Neural cell (in vitro differentiated cells): ENCODE measurements at regions not wholly inside any gene's neighbourhood (a gene's known extent, or its start where the extent isn't known, plus 50 kb on each side); places are given as distances from the start of the nearest gene placed in this dataset.

ENCODE experiments used
- H2AFZ ChIP-seq: fragments of 200-600, 300-800 bp; sonication (generic), shearing (Covaris generic); 2 replicates; pipeline ENCODE4 v1.6.0; 2014; ENCODE audit warnings: low read depth, mild to moderate bottlenecking, antibody characterized with exemption, low read length, moderate library complexity
- H3F3A ChIP-seq: fragments of 200-600 bp; shearing (Covaris generic); 2 replicates; pipeline ENCODE4 v1.6.1; 2016; ENCODE audit warnings: mild to moderate bottlenecking, moderate library complexity, mixed read lengths, antibody characterized with exemption, low read length; ENCODE audit not compliant: insufficient read depth, poor library complexity, severe bottlenecking
- H3K27ac ChIP-seq: fragments of 200-600, 300-800 bp; sonication (generic), shearing (Covaris generic); 2 replicates; pipeline ENCODE4 v1.5.1; 2014; ENCODE audit warnings: mild to moderate bottlenecking, low read length, moderate library complexity
- H3K27me3 ChIP-seq: fragments of 300-800, 200-600 bp; sonication (generic), shearing (Covaris generic); 2 replicates; pipeline ENCODE4 v1.6.0; 2014; ENCODE audit warnings: mild to moderate bottlenecking, low read depth, low read length, moderate library complexity; ENCODE audit not compliant: insufficient read depth
- H3K36me3 ChIP-seq: fragments of 300-800, 200-600 bp; sonication (generic), shearing (Covaris generic); 2 replicates; pipeline ENCODE4 v1.5.1; 2014; ENCODE audit warnings: mild to moderate bottlenecking, antibody characterized with exemption, low read length, moderate library complexity; ENCODE audit not compliant: insufficient read depth
- H3K4me2 ChIP-seq: fragments of 300-800, 200-600 bp; sonication (generic), shearing (Covaris generic); 2 replicates; pipeline ENCODE4 v1.6.0; 2014; ENCODE audit warnings: mild to moderate bottlenecking, low read length
- H3K4me3 ChIP-seq: fragments of 300-800, 200-600 bp; sonication (generic), shearing (Covaris generic); 2 replicates; pipeline ENCODE4 v1.5.1; 2014; ENCODE audit warnings: mild to moderate bottlenecking, low read length, moderate library complexity
- H3K79me2 ChIP-seq: fragments of 200-600 bp; shearing (Covaris generic); replicated peaks from 2 replicates; pipeline ENCODE4 v1.6.0; 2014; ENCODE audit warnings: mild to moderate bottlenecking, low read length, moderate library complexity; ENCODE audit not compliant: insufficient read depth
- H3K9ac ChIP-seq: fragments of 300-800, 200-600 bp; sonication (generic), shearing (Covaris generic); 2 replicates; pipeline ENCODE4 v1.6.1; 2016; ENCODE audit warnings: mild to moderate bottlenecking, low read length, mixed read lengths
- H3K9me2 ChIP-seq: fragments of 200-600 bp; shearing (Covaris generic); 2 replicates; pipeline ENCODE4 v1.6.1; 2016; ENCODE audit warnings: mild to moderate bottlenecking, low read length, mixed read lengths; ENCODE audit not compliant: insufficient read depth
- H3K9me3 ChIP-seq: fragments of 200-600, 300-800 bp; sonication (generic), shearing (Covaris generic); 2 replicates; pipeline ENCODE4 v1.6.1; 2016; ENCODE audit warnings: mild to moderate bottlenecking, mixed run types, low read length, moderate library complexity, mixed read lengths
- H4K20me1 ChIP-seq: fragments of 200-600 bp; shearing (Covaris generic); 2 replicates; pipeline ENCODE4 v1.6.1; 2016; ENCODE audit warnings: mild to moderate bottlenecking, mixed run types; ENCODE audit not compliant: insufficient read depth
- EP300 ChIP-seq: fragments of 450-650 bp; conservative IDR thresholded peaks from 2 replicates; pipeline ENCODE4 v1.6.1; 2014; ENCODE audit warnings: antibody characterized with exemption, mild to moderate bottlenecking, moderate library complexity; ENCODE audit not compliant: poor library complexity, severe bottlenecking
- EZH2 ChIP-seq: fragments of 200-600, 300-800 bp; shearing (Covaris generic), sonication (generic); IDR thresholded peaks from 2 replicates; pipeline ENCODE4 v1.6.1; 2014; ENCODE audit warnings: antibody characterized with exemption, low read length, borderline replicate concordance, mild to moderate bottlenecking; ENCODE audit not compliant: insufficient read depth, poor library complexity, severe bottlenecking
- MXI1 ChIP-seq: fragments of 450-650 bp; conservative IDR thresholded peaks from 2 replicates; pipeline ENCODE4 v1.6.1; 2014; ENCODE audit warnings: antibody characterized with exemption, mild to moderate bottlenecking; ENCODE audit not compliant: poor library complexity, severe bottlenecking
- POLR2AphosphoS5 ChIP-seq: IDR thresholded peaks from 2 replicates; pipeline ENCODE4 v1.6.1; 2012
- RAD21 ChIP-seq: fragments of 450-650 bp; conservative IDR thresholded peaks from 2 replicates; pipeline ENCODE4 v1.6.1; 2014; ENCODE audit warnings: antibody characterized with exemption, mild to moderate bottlenecking, moderate library complexity
- SMC3 ChIP-seq: fragments of 450-650 bp; conservative IDR thresholded peaks from 2 replicates; pipeline ENCODE4 v1.6.1; 2014; ENCODE audit warnings: antibody characterized with exemption, mild to moderate bottlenecking, moderate library complexity; ENCODE audit not compliant: poor library complexity
- TAF1 ChIP-seq: IDR thresholded peaks from 2 replicates; pipeline ENCODE4 v1.6.1; 2012; ENCODE audit warnings: low read depth
- TF ChIP-seq, protein P1 (sequence below): fragments of 450-650 bp; IDR thresholded peaks from 2 replicates; pipeline ENCODE4 v1.5.1; 2014; ENCODE audit warnings: antibody characterized with exemption, mild to moderate bottlenecking, moderate library complexity; ENCODE audit not compliant: poor library complexity, severe bottlenecking
- TF ChIP-seq, protein P2 (sequence below): IDR thresholded peaks from 2 replicates; pipeline ENCODE4 v1.6.1; 2012; ENCODE audit warnings: borderline replicate concordance

DNA sequence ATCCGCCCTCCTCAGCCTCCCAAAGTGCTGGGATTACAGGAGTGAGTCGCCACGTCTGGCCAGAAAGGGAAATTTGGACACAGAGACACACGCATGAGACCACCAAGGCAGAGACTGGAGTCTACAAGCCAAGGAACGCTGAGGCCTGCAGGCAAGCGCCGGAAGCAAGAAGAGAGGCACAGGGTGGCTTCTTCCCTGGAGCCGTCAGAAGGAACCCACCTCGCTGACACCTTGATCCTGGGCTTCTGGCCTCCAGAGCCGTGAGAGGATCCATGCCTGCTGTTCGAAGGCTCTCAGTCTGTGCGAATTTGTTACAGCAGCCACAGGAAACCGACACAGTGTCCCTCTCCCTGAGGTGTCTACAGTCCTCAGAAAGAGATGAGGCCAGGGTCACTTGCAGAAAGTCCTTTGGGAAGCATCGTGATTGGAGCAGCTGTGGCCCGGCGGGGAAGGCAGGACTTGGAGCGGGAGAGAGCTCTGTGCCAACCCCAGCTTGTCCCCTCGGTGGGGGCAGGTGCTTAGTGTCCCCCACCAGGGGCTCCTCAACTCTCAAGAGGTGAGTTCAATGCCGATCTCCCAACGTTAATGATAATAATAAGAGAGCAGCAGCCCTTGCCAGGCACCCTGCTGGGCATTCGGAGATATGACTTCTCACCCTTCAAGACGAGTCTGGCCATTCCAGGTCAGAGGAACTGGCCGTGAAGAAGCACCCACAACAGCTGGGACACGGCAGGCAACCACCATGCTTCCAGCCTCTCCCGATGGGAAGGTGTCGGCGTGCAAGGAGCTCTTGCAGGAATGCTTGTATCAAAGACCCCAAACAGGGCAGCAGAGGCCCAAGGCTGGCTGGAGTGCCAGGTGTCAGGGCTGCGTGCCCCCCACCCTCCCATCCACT lies 68.4 kb upstream of the TNRC6C start:
- H4K20me1 ChIP-seq = no peaks in the 10 kb centered on the region
- H3K27ac ChIP-seq = no peak overlapping the region
- H3K9me3 ChIP-seq = no peaks in the 10 kb centered on the region
- no peak overlapping the region for H3K4me2 ChIP-seq
- no peaks in the 10 kb centered on the region for H3F3A ChIP-seq
- TF ChIP-seq SMC3 (no peak), RAD21 (no peak), TAF1 (no peak), EZH2 (no peak), EP300 (no peak), MXI1 (no peak), POLR2AphosphoS5 (no peak)
- TF ChIP-seq, protein P1, sequence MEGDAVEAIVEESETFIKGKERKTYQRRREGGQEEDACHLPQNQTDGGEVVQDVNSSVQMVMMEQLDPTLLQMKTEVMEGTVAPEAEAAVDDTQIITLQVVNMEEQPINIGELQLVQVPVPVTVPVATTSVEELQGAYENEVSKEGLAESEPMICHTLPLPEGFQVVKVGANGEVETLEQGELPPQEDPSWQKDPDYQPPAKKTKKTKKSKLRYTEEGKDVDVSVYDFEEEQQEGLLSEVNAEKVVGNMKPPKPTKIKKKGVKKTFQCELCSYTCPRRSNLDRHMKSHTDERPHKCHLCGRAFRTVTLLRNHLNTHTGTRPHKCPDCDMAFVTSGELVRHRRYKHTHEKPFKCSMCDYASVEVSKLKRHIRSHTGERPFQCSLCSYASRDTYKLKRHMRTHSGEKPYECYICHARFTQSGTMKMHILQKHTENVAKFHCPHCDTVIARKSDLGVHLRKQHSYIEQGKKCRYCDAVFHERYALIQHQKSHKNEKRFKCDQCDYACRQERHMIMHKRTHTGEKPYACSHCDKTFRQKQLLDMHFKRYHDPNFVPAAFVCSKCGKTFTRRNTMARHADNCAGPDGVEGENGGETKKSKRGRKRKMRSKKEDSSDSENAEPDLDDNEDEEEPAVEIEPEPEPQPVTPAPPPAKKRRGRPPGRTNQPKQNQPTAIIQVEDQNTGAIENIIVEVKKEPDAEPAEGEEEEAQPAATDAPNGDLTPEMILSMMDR = no peak
- TF ChIP-seq, protein P2, sequence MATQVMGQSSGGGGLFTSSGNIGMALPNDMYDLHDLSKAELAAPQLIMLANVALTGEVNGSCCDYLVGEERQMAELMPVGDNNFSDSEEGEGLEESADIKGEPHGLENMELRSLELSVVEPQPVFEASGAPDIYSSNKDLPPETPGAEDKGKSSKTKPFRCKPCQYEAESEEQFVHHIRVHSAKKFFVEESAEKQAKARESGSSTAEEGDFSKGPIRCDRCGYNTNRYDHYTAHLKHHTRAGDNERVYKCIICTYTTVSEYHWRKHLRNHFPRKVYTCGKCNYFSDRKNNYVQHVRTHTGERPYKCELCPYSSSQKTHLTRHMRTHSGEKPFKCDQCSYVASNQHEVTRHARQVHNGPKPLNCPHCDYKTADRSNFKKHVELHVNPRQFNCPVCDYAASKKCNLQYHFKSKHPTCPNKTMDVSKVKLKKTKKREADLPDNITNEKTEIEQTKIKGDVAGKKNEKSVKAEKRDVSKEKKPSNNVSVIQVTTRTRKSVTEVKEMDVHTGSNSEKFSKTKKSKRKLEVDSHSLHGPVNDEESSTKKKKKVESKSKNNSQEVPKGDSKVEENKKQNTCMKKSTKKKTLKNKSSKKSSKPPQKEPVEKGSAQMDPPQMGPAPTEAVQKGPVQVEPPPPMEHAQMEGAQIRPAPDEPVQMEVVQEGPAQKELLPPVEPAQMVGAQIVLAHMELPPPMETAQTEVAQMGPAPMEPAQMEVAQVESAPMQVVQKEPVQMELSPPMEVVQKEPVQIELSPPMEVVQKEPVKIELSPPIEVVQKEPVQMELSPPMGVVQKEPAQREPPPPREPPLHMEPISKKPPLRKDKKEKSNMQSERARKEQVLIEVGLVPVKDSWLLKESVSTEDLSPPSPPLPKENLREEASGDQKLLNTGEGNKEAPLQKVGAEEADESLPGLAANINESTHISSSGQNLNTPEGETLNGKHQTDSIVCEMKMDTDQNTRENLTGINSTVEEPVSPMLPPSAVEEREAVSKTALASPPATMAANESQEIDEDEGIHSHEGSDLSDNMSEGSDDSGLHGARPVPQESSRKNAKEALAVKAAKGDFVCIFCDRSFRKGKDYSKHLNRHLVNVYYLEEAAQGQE = no peak
- H3K79me2 ChIP-seq = no peaks in the 10 kb centered on the region
- H3K9me2 ChIP-seq = no peaks in the 10 kb centered on the region
- no peak overlapping the region for H3K4me3 ChIP-seq
- H2AFZ ChIP-seq = no peak overlapping the region
- H3K9ac ChIP-seq = no peak overlapping the region
- H3K36me3 ChIP-seq = no peaks in the 10 kb centered on the region
- no peaks in the 10 kb centered on the region for H3K27me3 ChIP-seq

DNA sequence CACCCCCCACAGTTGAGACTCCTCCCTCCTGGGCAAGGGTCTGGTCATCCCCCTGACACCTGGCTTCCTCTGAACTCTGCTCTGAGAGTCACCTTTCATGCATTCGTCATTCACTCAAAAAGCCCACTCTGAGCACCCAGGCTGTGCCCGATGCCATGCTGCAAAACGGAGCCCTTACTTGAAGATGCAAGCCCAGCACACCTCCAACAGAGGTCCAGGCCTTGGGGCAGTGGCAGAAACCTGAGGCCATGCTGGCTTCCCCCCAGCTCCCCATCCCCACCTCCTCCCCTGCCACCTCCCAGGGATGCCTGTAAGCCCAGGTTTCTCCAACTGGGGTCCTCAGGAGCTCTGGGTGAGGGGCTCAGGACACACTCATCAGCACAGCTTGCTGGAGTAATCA lies 67.7 kb upstream of the TNRC6C start:
- Histone ChIP-seq H3K27ac (no peak overlapping the region), H3K79me2 (no peaks in the 10 kb centered on the region), H3K27me3 (no peaks in the 10 kb centered on the region), H3K9me3 (no peaks in the 10 kb centered on the region), H4K20me1 (no peaks in the 10 kb centered on the region), H3K4me2 (no peak overlapping the region), H3K4me3 (no peak overlapping the region), H2AFZ (no peak overlapping the region), H3F3A (no peaks in the 10 kb centered on the region), H3K36me3 (no peaks in the 10 kb centered on the region), H3K9me2 (no peaks in the 10 kb centered on the region), H3K9ac (no peak overlapping the region)
- TF ChIP-seq EZH2 (no peak), POLR2AphosphoS5 (no peak), TAF1 (no peak), EP300 (no peak), RAD21 (no peak), SMC3 (no peak), MXI1 (no peak)
- TF ChIP-seq, protein P1 = no peak
- TF ChIP-seq, protein P2 = no peak
